ENCODE measurements at regions not wholly inside any gene's neighbourhood (a gene's known extent, or its start where the extent isn't known, plus 50 kb on each side); places are given as distances from the start of the nearest gene placed in this dataset.

- H3K4me3 ChIP-seq (ENCODE audit: extremely low read depth in 1 of 4, insufficient read depth in 2 of 4, low read depth in 3 of 4, low read length in 4 of 4), result no peak overlapping the region
- no peak overlapping the region for H2AK5ac ChIP-seq (ENCODE audit: low read depth, low read length)
- no peaks in the 10 kb centered on the region for H3K27me3 ChIP-seq (replicated peaks in 1 of 4; ENCODE audit: control insufficient read depth in 3 of 4, extremely low read depth in 1 of 4, insufficient read depth in 3 of 4, low read length in 3 of 4)
- H2BK5ac ChIP-seq (ENCODE audit: low read depth, low read length), result no peak overlapping the region
- ChIA-PET POLR2A (ENCODE audit: partially characterized antibody) (no interaction called here), CTCF (ENCODE audit: partially characterized antibody) (no interaction called here)
- no peak overlapping the region for H4K5ac ChIP-seq (ENCODE audit: insufficient read length, low read depth, low read length)
- H4K91ac ChIP-seq (replicated peaks; ENCODE audit: insufficient read length, low read length), result no peak overlapping the region
- no peak overlapping the region for H2BK12ac ChIP-seq (ENCODE audit: low read depth, low read length)
- no peaks in the 10 kb centered on the region for H3K36me3 ChIP-seq (ENCODE audit: control insufficient read depth in 2 of 4, insufficient read depth in 4 of 4, low read length in 3 of 4)
- H4K20me1 ChIP-seq (replicated peaks in 1 of 2; ENCODE audit: control insufficient read depth in 1 of 2, insufficient read depth in 2 of 2, low read length in 2 of 2), result no peaks in the 10 kb centered on the region
- no peak for TF ChIP-seq SP2 (IDR thresholded peaks at IDR 0.05; ENCODE audit: low read length)
- H2BK120ac ChIP-seq (replicated peaks; ENCODE audit: low read depth, low read length), result no peak overlapping the region
- H3K4me1 ChIP-seq (replicated peaks in 1 of 4; ENCODE audit: control insufficient read depth in 3 of 4, insufficient read depth in 4 of 4, low read length in 3 of 4), result peaks cover 0 to 3% (median 0%) of the 10 kb centered on the region in 4 experiments; a peak in 2 of 7 replicates
- H4K8ac ChIP-seq (ENCODE audit: extremely low read depth, insufficient read depth, low read length), result no peak overlapping the region
- WGBS, 2 experiments (ENCODE audit: extremely low coverage in 1 of 2, insufficient coverage in 1 of 2, insufficient read length in 1 of 2, insufficient replicate concordance in 2 of 2, low coverage in 1 of 2, low lambda C conversion rate in 2 of 2, missing lambda C conversion rate in 1 of 2), result 86% methylated on average over 1 of the region's 1 CpG; no CpG with 5 or more reads in 1 of the 2 experiments
- H3K23me2 ChIP-seq (ENCODE audit: low read depth, low read length), result no peaks in the 10 kb centered on the region
- H3K79me1 ChIP-seq (ENCODE audit: low read depth, low read length), result no peaks in the 10 kb centered on the region
- no peak overlapping the region for H3K14ac ChIP-seq (ENCODE audit: insufficient read length)
- H3K4ac ChIP-seq (replicated peaks; ENCODE audit: insufficient read length, low read depth, low read length), result no peak overlapping the region
- no peak overlapping the region for H3K27ac ChIP-seq (ENCODE audit: low read depth, low read length)
- no peak overlapping the region for H3K18ac ChIP-seq (ENCODE audit: extremely low read depth, low read length)
- H3K79me2 ChIP-seq (ENCODE audit: control insufficient read depth in 1 of 2, insufficient read depth in 2 of 2, low read length in 2 of 2), result no peaks in the 10 kb centered on the region
- DNase-seq (ENCODE audit: low read depth in 1 of 2, low spot score in 2 of 2), result no peak
- no peak overlapping the region for H3K23ac ChIP-seq (ENCODE audit: insufficient read length)
- no peak overlapping the region for H2BK20ac ChIP-seq (ENCODE audit: low read length)
- H2BK15ac ChIP-seq (ENCODE audit: low read length), result no peak overlapping the region
- no peak overlapping the region for H3K56ac ChIP-seq (replicated peaks; ENCODE audit: insufficient read length, low read depth, low read length)
- H3K9me3 ChIP-seq (ENCODE audit: insufficient read depth in 2 of 2, low read depth in 1 of 2, low read length in 1 of 2), result no peaks in the 10 kb centered on the region
- FAIRE-seq, result no peak
- no peak overlapping the region for H2AFZ ChIP-seq (ENCODE audit: low read length)
- H3K4me2 ChIP-seq (ENCODE audit: insufficient read depth in 1 of 2, low read depth in 2 of 2, low read length in 2 of 2), result no peak overlapping the region
- no peak overlapping the region for H3K9ac ChIP-seq (replicated peaks in 1 of 4; ENCODE audit: extremely low read depth in 1 of 4, low read depth in 3 of 4, low read length in 3 of 4)
Measured at GRCh38 chr1:221963742-221964141, 221.9 kb upstream of the DUSP10 start.

All from H1 (cell line).